OCI-LY7 (cell line): ENCODE measurements at regions not wholly inside any gene's neighbourhood (a gene's known extent, or its start where the extent isn't known, plus 50 kb on each side); places are given as distances from the start of the nearest gene placed in this dataset.

Experiments used
- BruUV-seq: library from RNA; stranded (reverse); fragments of 400-500 nt; replicated peaks from 2 replicates; lab custom pipeline; 2021; lab: Mats Ljungman, UMichigan
- CTCF ChIA-PET: fragments of 300-600 bp; sonication (Branson Sonifier 250); formaldehyde crosslinking; loops from one replicate; lab custom pipeline; 2022; ENCODE audit warnings: antibody characterized with exemption; ENCODE audit not compliant: unreplicated experiment; lab: Charles Lee
- POLR2A ChIA-PET: fragments of 300-600 bp; sonication (Branson Sonifier 250); formaldehyde crosslinking; loops from one replicate; lab custom pipeline; 2022; ENCODE audit warnings: antibody characterized with exemption; lab: Charles Lee
- DNase-seq: peaks from one replicate; pipeline ENCODE4 v3.0.0-alpha.2; 2015; ENCODE audit warnings: low spot score
- H2AFZ ChIP-seq: fragments of 200-600 bp; sonication (generic), shearing (Covaris generic); 2 replicates; pipeline ENCODE4 v1.6.1; 2014; ENCODE audit warnings: mild to moderate bottlenecking, antibody characterized with exemption, low read length, moderate library complexity
- H3K27ac ChIP-seq: fragments of 200-600 bp; sonication (generic); 2 replicates; pipeline ENCODE4 v1.5.1; 2014; ENCODE audit warnings: mixed run types, low read depth, mild to moderate bottlenecking, moderate library complexity, low read length, inconsistent platforms; ENCODE audit not compliant: poor library complexity, severe bottlenecking
- H3K36me3 ChIP-seq: fragments of 200-600 bp; sonication (generic); 2 replicates; pipeline ENCODE4 v1.6.1; 2014; ENCODE audit warnings: mild to moderate bottlenecking, antibody characterized with exemption, low read length, moderate library complexity, mixed read lengths; ENCODE audit not compliant: insufficient read depth
- H3K4me1 ChIP-seq: fragments of 200-600 bp; sonication (generic); 2 replicates; pipeline ENCODE4 v1.5.1; 2014; ENCODE audit warnings: mild to moderate bottlenecking, low read length; ENCODE audit not compliant: insufficient read depth, poor library complexity, severe bottlenecking
- H3K4me2 ChIP-seq: fragments of 200-600 bp; sonication (generic); 2 replicates; pipeline ENCODE4 v1.6.1; 2014; ENCODE audit warnings: mild to moderate bottlenecking, low read length
- H3K4me3 ChIP-seq: fragments of 200-600 bp; sonication (generic); 2 replicates; pipeline ENCODE4 v1.5.1; 2014; ENCODE audit warnings: mild to moderate bottlenecking, low read depth, low read length; ENCODE audit not compliant: poor library complexity, severe bottlenecking
- H3K79me2 ChIP-seq: fragments of 200-600 bp; sonication (generic); 2 replicates; pipeline ENCODE4 v1.6.1; 2016; ENCODE audit warnings: low read depth, mild to moderate bottlenecking, low read length, moderate library complexity, mixed read lengths; ENCODE audit not compliant: insufficient read depth
- H3K9me2 ChIP-seq: fragments of 200-600 bp; sonication (generic); 2 replicates; pipeline ENCODE4 v1.6.1; 2016; ENCODE audit warnings: mild to moderate bottlenecking, low read length, mixed read lengths; ENCODE audit not compliant: insufficient read depth
- H3K9me3 ChIP-seq: fragments of 200-600 bp; sonication (generic); 2 replicates; pipeline ENCODE4 v1.6.1; 2014; ENCODE audit warnings: mild to moderate bottlenecking, mixed run types, low read length, mixed read lengths
- H4K20me1 ChIP-seq: fragments of 200-600 bp; sonication (generic); 2 replicates; pipeline ENCODE4 v1.6.1; 2014; ENCODE audit warnings: mild to moderate bottlenecking, antibody characterized with exemption, low read length, moderate library complexity, mixed read lengths; ENCODE audit not compliant: insufficient read depth
- CTCF ChIP-seq: fragments of 200-600 bp; sonication (generic); conservative IDR thresholded peaks from 2 replicates; pipeline ENCODE4 v1.5.1; 2014; ENCODE audit warnings: mild to moderate bottlenecking, antibody characterized with exemption, low read length, moderate library complexity, mixed read lengths
- EZH2phosphoT487 ChIP-seq: fragments of 200-600 bp; sonication (generic); IDR thresholded peaks from 2 replicates; pipeline ENCODE4 v1.6.1; 2018; ENCODE audit warnings: low read depth, borderline replicate concordance, mild to moderate bottlenecking, mixed run types, antibody characterized with exemption, low read length, moderate library complexity, mixed read lengths
- intact Hi-C: fragments of 100-400 bp; cut with micrococcal nuclease; formaldehyde crosslinking; loops from one replicate; pipeline ENCODE4 v1.10.0; 2022; ENCODE audit not compliant: unreplicated experiment

GRCh38 chr11:15494740-15495139 lies 380.0 kb downstream of the INSC start:
- intact Hi-C loops, result no loop called here
- Histone ChIP-seq H3K4me3 (no peak overlapping the region), H3K36me3 (no peaks in the 10 kb centered on the region), H3K9me2 (no peaks in the 10 kb centered on the region), H4K20me1 (no peaks in the 10 kb centered on the region), H3K4me2 (no peak overlapping the region), H2AFZ (no peak overlapping the region), H3K27ac (no peak overlapping the region), H3K4me1 (no peaks in the 10 kb centered on the region), H3K79me2 (no peaks in the 10 kb centered on the region), H3K9me3 (no peaks in the 10 kb centered on the region)
- no TSS peak for BruUV-seq
- no peak for TF ChIP-seq EZH2phosphoT487
- TF ChIP-seq CTCF, result no peak
- ChIA-PET CTCF (no interaction called here), POLR2A (interaction anchor here (0.5 kb wide), 1 partner anchor 58 kb away, joined by 4 read pairs; no protein-coding TSS in a partner anchor)
- DNase-seq, result no peak

GRCh38 chr11:15495462-15495861 lies 380.7 kb downstream of the INSC start:
- no peak for TF ChIP-seq EZH2phosphoT487
- TF ChIP-seq CTCF, result no peak
- Histone ChIP-seq H3K4me2 (no peak overlapping the region), H3K79me2 (no peaks in the 10 kb centered on the region), H3K36me3 (no peaks in the 10 kb centered on the region), H3K4me3 (no peak overlapping the region), H2AFZ (no peak overlapping the region), H3K4me1 (no peaks in the 10 kb centered on the region), H4K20me1 (no peaks in the 10 kb centered on the region), H3K9me3 (no peaks in the 10 kb centered on the region), H3K9me2 (no peaks in the 10 kb centered on the region), H3K27ac (no peak overlapping the region)
- no peak for DNase-seq
- CTCF ChIA-PET, result no interaction called here
- POLR2A ChIA-PET, result no interaction called here
- no TSS peak for BruUV-seq
- intact Hi-C loops, result no loop called here

GRCh38 chr11:15497366-15497765 lies 382.6 kb downstream of the INSC start:
- H3K36me3 ChIP-seq, result no peaks in the 10 kb centered on the region
- no peaks in the 10 kb centered on the region for H3K79me2 ChIP-seq
- no peaks in the 10 kb centered on the region for H3K4me1 ChIP-seq
- TF ChIP-seq EZH2phosphoT487 (no peak), CTCF (no peak)
- H3K9me3 ChIP-seq, result no peaks in the 10 kb centered on the region
- BruUV-seq, result no TSS peak
- no peaks in the 10 kb centered on the region for H4K20me1 ChIP-seq
- H2AFZ ChIP-seq, result no peak overlapping the region
- H3K4me3 ChIP-seq, result no peak overlapping the region
- ChIA-PET CTCF (no interaction called here), POLR2A (no interaction called here)
- no peak overlapping the region for H3K4me2 ChIP-seq
- DNase-seq, result no peak
- intact Hi-C loops, result no loop called here
- H3K27ac ChIP-seq, result no peak overlapping the region
- no peaks in the 10 kb centered on the region for H3K9me2 ChIP-seq
